Mammary epithelial cell (primary cell): ENCODE measurements at regions not wholly inside any gene's neighbourhood (a gene's known extent, or its start where the extent isn't known, plus 50 kb on each side); places are given as distances from the start of the nearest gene placed in this dataset.

Experiments
- CTCF ChIP-seq, 2 donors: IDR thresholded peaks in 1 of 2; conservative IDR thresholded peaks in 1 of 2; 2 replicates each; pipeline ENCODE4 v1.5.1; 2011 to 2012; ENCODE audit warnings: inconsistent platforms in 2 of 2, low read length in 2 of 2, mild to moderate bottlenecking in 2 of 2, control low read depth in 1 of 2, low read depth in 1 of 2; ENCODE audit not compliant: insufficient read depth in 1 of 2; ENCODE audit errors: extremely low read depth in 1 of 2
- EZH2 ChIP-seq: IDR thresholded peaks from 2 replicates; pipeline ENCODE4 v1.6.1; 2012; ENCODE audit warnings: low read length, inconsistent platforms, borderline replicate concordance

GRCh38 chr6:28791002-28791383 is 132.8 kb downstream of the TRIM27 start:
- TF ChIP-seq CTCF (conservative IDR thresholded peaks at IDR 0.05 in 1 of 2, IDR thresholded peaks at IDR 0.05 in 1 of 2; ENCODE audit: extremely low read depth in 1 of 2, insufficient read depth in 1 of 2, low read depth in 1 of 2, low read length in 2 of 2) (no peak), EZH2 (no peak)
